ENCODE measurements at regions not wholly inside any gene's neighbourhood (a gene's known extent, or its start where the extent isn't known, plus 50 kb on each side); places are given as distances from the start of the nearest gene placed in this dataset.

DNA sequence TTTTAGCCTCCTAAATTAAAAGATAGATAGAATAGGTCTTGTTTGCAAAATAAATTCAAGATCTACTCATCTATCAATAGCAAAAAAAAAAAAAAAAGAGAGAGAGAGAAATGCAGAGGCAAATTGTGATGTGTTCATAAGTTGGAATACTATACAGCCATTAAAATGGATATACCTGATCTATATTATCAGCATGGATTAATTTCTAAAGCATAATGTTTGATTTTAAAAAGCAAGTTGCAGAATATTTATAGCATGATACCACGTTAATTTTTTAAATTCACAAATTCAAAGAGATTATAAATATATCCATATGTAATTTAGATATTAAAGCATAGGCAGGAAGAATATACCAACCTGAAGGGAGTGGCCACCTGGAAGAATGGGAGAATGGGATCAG lies 114.9 kb upstream of the PTPRT start:
- DNase-seq: no peak

- no peak for DNase-seq
These were observed 113.2 kb upstream of the PTPRT start for GRCh38 chr20:43302936-43303335.

DNA sequence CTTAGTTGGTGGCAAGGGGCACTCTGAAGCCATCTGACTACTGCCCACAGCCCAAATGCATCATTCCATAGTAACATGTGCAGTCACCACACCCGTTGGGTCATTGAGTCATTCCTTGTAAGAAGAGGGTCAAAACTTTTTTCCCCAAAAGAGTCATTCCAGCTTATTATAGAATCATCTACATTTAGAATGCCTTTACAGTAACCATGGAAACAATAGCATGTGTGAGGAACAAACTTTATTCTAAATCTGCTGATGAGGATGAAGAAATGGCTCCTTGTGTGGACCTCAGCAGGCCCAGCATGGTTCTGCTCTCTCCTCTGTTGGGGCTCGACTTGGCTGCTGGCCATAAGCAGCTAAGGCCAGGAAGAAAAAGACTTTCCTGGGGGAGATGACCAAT lies 111.2 kb upstream of the PTPRT start:
- no peak for DNase-seq

DNA sequence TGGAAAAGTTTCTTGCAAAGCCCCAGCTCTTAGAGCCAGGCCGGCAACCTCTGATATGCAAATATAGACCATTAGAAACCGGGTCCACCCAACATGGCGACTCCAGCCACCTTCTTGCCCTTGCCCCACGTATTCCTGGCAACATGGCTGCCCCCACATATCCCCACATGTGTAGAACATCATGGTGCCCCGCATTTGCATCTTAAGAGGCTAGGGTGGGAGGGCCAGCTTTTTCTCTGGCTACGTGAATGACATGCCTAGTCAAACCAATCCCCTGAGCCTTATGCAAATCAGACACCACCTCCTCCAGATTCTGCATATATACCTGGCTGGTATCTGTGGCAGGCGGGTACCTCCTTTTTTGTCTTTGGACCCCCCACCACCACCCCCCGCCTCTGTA lies 106.1 kb upstream of the PTPRT start:
- no peak for DNase-seq

GRCh38 chr20:43295263-43295662 lies 105.6 kb upstream of the PTPRT start:
- no peak for DNase-seq

DNA sequence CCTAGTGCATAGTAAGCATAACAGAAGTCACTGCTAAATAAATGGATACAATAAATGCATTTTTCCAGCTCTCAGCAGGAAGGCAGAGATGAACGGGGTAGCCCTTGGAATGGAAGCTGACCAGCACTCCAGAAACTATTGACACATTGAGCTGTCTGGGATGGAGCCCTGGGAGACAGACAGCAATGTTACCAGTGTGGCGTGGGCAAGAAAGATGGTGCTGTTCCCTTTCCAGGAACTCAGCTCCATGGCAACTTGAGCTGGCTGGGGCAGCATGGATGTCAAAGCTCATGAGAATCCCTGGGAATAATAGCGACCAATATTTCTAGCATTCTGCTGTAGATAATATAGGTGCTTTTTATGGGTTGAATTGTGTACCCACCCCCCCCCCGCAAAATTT lies 104.3 kb upstream of the PTPRT start:
- no peak for DNase-seq

DNA sequence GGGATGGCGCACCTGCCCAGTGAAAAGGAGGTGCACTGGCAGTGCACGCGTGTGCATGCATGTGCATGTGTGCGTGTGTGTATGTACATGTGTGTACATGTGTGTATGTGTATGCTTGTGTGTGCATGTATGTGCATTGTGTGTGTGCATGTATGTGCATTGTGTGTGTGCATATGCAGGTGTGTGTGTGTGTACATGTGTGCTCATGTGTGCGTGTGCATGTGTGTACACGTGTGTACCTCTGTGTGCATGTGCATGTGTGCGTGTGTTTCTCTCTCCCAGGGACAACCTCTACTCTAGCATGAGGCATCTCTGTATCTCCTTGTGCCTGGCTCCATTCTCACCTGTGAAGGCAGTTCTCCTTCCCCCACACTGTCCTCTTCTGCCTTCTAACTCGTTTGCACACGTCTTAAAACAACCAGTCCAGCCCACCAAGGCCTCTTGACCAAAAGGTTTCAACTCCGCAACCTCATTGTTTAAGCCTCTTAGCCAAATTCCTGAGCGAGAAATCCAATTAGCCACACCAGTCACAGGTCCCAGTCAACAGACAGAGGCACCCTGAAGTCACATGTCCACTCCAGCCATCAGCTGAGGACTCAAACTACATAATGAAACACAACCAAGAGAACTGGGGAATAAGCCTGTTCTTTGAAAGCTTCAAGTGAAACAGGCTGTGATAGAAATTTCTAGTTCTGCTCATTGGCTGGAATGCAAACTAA lies 103.5 kb upstream of the PTPRT start:
- DNase-seq: no peak

DNA sequence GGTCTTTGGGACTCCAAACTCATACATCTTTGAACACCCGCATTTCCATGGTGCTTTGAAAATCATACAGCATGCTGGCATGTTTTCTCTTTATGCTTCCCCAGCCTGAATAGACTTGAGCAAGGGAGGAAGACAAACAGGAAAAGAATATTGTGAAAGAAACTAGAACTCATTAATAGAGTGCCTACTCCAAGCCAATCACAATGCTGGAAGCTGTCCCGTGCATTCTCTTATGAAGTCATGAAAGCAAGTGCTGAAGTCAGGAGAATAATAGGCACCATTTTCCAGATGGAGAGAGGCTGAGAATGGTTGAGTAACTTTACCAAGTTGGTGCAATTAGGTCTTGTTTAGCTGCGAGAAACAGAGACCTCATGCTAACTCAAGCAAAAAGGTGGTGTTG lies 102.5 kb upstream of the PTPRT start:
- no peak for DNase-seq

DNA sequence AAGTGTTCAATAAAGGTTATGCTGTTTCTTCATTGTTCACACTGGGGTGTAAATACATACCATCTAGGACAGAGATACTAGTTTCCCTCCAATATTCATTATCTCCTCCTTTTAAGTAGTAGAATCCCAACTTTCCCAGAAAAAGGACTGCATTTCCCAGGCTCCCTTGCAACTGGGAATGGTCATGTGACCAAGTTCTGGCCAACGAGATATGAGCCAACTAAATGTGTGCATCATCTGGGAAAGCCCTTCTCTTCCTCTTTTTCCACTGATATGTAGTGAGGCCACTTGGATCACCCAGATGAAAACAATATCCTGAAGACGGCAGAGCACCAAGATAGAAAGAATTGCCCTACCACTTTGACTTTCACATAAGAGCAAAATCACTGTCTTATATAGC lies 97.9 kb upstream of the PTPRT start:
- no peak for DNase-seq

GRCh38 chr20:43285170-43285569 lies 95.5 kb upstream of the PTPRT start:
- no peak for DNase-seq

- no peak for DNase-seq
These were observed 94.8 kb upstream of the PTPRT start for GRCh38 chr20:43284486-43284885.

GRCh38 chr20:43283126-43283525 lies 93.4 kb upstream of the PTPRT start:
- DNase-seq: no peak

DNA sequence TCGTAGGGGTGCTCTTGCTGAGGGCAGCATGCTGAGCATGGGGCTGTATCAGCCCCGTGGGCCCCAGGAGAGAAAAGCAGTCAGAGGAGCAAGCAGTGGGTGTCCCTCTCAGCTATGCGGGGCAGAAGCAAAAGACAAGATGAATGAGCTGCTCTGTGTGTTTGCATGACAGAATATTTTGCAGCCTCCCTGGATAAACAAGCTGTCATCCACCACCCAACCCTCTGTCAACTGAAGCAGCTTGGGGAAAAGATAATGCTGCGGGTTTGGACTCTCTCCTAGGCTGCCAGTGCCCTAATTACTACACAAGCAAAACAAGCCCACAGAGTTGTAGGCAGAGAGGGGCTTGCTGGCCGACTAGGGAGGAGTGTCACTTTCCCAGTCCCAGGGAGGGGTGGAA lies 82.3 kb upstream of the PTPRT start:
- DNase-seq: no peak

DNA sequence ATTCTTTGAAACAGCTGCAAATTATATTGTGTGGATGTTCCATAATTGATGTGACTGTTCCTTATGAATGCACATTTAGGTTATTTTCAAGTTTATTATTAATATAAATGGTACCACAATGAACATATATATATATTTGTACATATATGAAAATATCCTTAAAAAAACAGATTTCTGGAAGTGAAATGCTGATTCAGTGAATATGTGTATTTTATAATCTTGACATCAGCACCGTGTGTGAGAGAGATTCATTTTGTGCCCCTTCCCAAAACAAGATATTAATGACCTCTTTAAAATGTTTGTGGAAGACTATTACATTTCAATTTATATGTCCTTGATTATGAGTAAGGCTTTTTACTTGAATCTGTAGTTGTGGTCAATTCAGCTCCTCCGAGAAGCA lies 75.7 kb upstream of the PTPRT start:
- DNase-seq: no peak

- no peak for DNase-seq
These were observed 73.5 kb upstream of the PTPRT start for GRCh38 chr20:43263226-43263625.

DNA sequence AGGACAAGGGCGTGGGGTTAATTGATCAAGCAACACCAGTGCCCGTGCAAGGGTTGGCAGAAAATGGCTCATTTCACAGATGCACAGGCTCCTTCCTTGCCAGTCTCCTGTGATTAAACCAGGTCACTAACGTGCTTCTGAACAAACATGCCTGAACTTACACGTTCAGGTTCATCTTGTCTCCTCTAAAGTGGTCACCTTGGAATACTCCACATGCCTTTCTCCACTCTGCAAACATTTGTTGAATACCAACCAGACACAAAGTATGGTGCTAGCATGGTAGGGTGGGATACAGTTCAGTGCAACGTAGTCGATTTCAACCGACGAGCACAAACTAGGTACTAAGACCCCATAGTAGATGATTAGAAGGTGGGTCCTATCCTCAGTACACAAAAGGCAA lies 72.6 kb upstream of the PTPRT start:
- no peak for DNase-seq

- DNase-seq: no peak
These were observed 66.2 kb upstream of the PTPRT start for GRCh38 chr20:43255877-43256276.

GRCh38 chr20:43252761-43253160 lies 63.1 kb upstream of the PTPRT start:
- DNase-seq: no peak

DNA sequence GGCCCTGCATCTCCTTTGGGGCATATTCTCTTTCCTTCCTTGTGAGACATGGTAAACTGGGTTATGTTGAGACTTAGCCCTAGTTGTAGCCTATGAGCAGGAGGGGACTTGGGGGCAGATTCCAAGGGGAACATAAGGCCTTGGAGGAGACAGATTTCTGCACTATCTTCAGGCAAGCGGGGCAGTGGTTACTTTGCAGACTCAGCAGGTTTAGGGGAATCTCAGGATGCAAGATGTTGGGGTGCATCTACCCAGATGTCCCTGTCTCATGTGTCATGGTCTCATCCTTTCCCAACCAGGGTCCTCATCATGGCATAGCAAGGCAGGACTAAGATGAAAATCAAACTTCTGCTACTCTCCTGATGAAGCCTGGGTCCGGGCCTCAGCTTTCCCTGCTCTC lies 58.6 kb upstream of the PTPRT start:
- DNase-seq: no peak

GRCh38 chr20:43247361-43247760 lies 57.7 kb upstream of the PTPRT start:
- no peak for DNase-seq

DNA sequence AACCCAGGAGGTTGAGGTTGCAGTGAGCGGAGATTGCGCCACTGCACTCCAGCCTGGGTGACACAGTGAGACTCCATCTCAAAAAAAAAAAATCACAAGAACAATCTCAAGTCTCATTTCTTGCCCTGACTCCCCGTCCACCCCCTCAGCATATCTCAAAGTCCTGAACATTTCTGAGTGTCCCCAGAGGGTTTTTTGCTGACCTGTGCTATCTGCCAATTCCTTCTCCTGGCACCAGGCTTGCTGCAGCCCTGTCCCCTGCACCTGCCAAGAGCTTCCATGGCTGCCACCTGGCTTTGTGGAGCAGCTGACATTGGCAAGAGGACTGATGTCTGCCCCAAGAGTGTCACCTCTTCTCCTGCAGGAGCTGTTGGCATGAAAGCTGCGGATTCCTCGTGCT lies 54.9 kb upstream of the PTPRT start:
- no peak for DNase-seq

- no peak for DNase-seq
These were observed 54.1 kb upstream of the PTPRT start for GRCh38 chr20:43243672-43244269.

DNA sequence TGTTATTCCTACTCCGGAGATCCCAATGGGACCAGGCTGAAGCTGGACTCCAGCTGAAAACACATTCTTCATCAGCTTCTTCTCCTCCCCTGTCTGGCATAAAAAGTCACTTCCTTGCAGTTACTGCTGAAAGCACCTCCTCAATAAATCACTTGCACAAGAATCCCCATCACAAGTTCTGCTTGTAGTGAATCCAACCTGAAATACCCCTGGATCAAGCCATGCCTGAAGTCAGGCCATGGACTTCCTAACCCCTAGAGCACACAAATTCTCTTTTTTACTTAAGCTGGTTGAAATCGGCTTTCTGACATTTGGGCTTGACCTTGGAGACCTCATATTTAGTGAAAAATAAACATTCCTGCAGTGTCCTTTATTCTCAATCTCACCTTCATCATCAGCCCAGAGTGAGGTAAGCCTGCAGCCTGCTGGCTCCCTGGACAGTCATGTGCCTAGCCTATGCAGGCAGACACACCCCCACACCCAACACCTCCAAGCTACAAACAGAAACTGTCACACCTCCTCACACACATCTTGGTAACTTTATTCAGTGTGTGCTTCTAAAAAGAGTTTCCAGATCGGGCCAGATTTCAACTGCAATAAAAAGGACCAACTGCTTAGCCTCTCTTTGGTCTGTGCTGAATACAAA lies 51.5 kb upstream of the PTPRT start:
- no peak for DNase-seq

Measured in NCI-H446 (cell line).